SJSA1 (cell line): ENCODE measurements at regions not wholly inside any gene's neighbourhood (a gene's known extent, or its start where the extent isn't known, plus 50 kb on each side); places are given as distances from the start of the nearest gene placed in this dataset.
"Not testable (repeated sequence)": the region's sequence is repeated elsewhere in the genome, so short reads cannot be mapped to it uniquely, and the experiment has no call there.

ENCODE experiments used
- DNase-seq, 2 experiments: peaks; one replicate each; pipeline ENCODE4 v3.0.0-alpha.2; 2015 to 2020; ENCODE audit warnings: low spot score in 2 of 2, low read depth in 1 of 2
- H3K27ac ChIP-seq: fragments of 250-450 bp; sonication (Bioruptor Pico); 2 replicates; pipeline ENCODE4 v1.5.1; 2020; ENCODE audit warnings: mild to moderate bottlenecking, moderate library complexity
- H3K27me3 ChIP-seq: fragments of 250-450 bp; sonication (Bioruptor Pico); replicated peaks from 2 replicates; pipeline ENCODE4 v1.5.1; 2020; ENCODE audit warnings: mild to moderate bottlenecking, moderate library complexity
- H3K36me3 ChIP-seq: fragments of 250-450 bp; sonication (Bioruptor Pico); 2 replicates; pipeline ENCODE4 v1.5.1; 2020; ENCODE audit warnings: mild to moderate bottlenecking
- H3K4me1 ChIP-seq: fragments of 250-450 bp; sonication (Bioruptor Pico); replicated peaks from 2 replicates; pipeline ENCODE4 v1.6.1; 2021; ENCODE audit warnings: mild to moderate bottlenecking
- H3K4me3 ChIP-seq: fragments of 250-450 bp; sonication (Bioruptor Pico); 2 replicates; pipeline ENCODE4 v1.5.1; 2020; ENCODE audit warnings: mild to moderate bottlenecking
- H3K9me3 ChIP-seq: fragments of 250-450 bp; sonication (Bioruptor Pico); replicated peaks from 2 replicates; pipeline ENCODE4 v1.5.1; 2020; ENCODE audit warnings: mild to moderate bottlenecking

GRCh38 chr22:47517062-47517461, 754.6 kb downstream of the TBC1D22A start:
- no peaks in the 10 kb centered on the region for H3K27me3 ChIP-seq
- H3K27ac ChIP-seq, result no peak overlapping the region
- DNase-seq, result no peak
- H3K9me3 ChIP-seq, result no peaks in the 10 kb centered on the region
- H3K36me3 ChIP-seq, result no peaks in the 10 kb centered on the region
- H3K4me1 ChIP-seq, result no peaks in the 10 kb centered on the region
- H3K4me3 ChIP-seq, result no peak overlapping the region

- Histone ChIP-seq H3K27ac (no peak overlapping the region), H3K27me3 (no peaks in the 10 kb centered on the region), H3K4me3 (no peak overlapping the region), H3K36me3 (no peaks in the 10 kb centered on the region), H3K9me3 (no peaks in the 10 kb centered on the region), H3K4me1 (no peaks in the 10 kb centered on the region)
- no peak for DNase-seq
These were observed 753.1 kb downstream of the TBC1D22A start for GRCh38 chr22:47515384-47516125.

- Histone ChIP-seq H3K4me1 (no peaks in the 10 kb centered on the region), H3K9me3 (no peaks in the 10 kb centered on the region), H3K4me3 (no peak overlapping the region), H3K36me3 (no peaks in the 10 kb centered on the region), H3K27ac (no peak overlapping the region), H3K27me3 (no peaks in the 10 kb centered on the region)
- no peak for DNase-seq
These were observed 750.2 kb downstream of the TBC1D22A start for GRCh38 chr22:47512617-47513016.

GRCh38 chr22:47504962-47505361, 742.5 kb downstream of the TBC1D22A start:
- Histone ChIP-seq H3K27ac (no peak overlapping the region), H3K36me3 (no peaks in the 10 kb centered on the region), H3K27me3 (no peaks in the 10 kb centered on the region; the same call in 1 of the 2 replicates), H3K4me1 (no peaks in the 10 kb centered on the region), H3K9me3 (no peaks in the 10 kb centered on the region), H3K4me3 (no peak overlapping the region)
- no peak for DNase-seq

GRCh38 chr22:47498969-47499495, 736.6 kb downstream of the TBC1D22A start:
- H3K27ac ChIP-seq, result no peak overlapping the region
- H3K27me3 ChIP-seq, result no peaks in the 10 kb centered on the region
- H3K36me3 ChIP-seq, result no peaks in the 10 kb centered on the region
- H3K4me3 ChIP-seq, result no peak overlapping the region
- no peak for DNase-seq
- H3K4me1 ChIP-seq, result no peaks in the 10 kb centered on the region
- H3K9me3 ChIP-seq, result 0 out of 2 replicates have a peak, but pooled peaks cover 4% of the 10 kb centered on the region

GRCh38 chr22:47497666-47498065, 735.2 kb downstream of the TBC1D22A start:
- no peak for DNase-seq
- 0 out of 2 replicates have a peak, but pooled peaks cover 4% of the 10 kb centered on the region for H3K9me3 ChIP-seq
- no peak overlapping the region for H3K27ac ChIP-seq
- no peaks in the 10 kb centered on the region for H3K27me3 ChIP-seq
- H3K4me3 ChIP-seq, result no peak overlapping the region
- H3K4me1 ChIP-seq, result no peaks in the 10 kb centered on the region
- H3K36me3 ChIP-seq, result no peaks in the 10 kb centered on the region

GRCh38 chr22:47495110-47495509, 732.7 kb downstream of the TBC1D22A start:
- Histone ChIP-seq H3K4me1 (no peaks in the 10 kb centered on the region), H3K27me3 (no peaks in the 10 kb centered on the region), H3K9me3 (0 out of 2 replicates have a peak, but pooled peaks cover 4% of the 10 kb centered on the region), H3K36me3 (no peaks in the 10 kb centered on the region), H3K27ac (no peak overlapping the region), H3K4me3 (no peak overlapping the region)
- no peak for DNase-seq

- H3K36me3 ChIP-seq, H3K27me3 ChIP-seq, H3K9me3 ChIP-seq, H3K27ac ChIP-seq, DNase-seq, H3K4me3 ChIP-seq, H3K4me1 ChIP-seq: not testable (repeated sequence)
These were observed 725.7 kb downstream of the TBC1D22A start for GRCh38 chr22:47488131-47488530.

GRCh38 chr22:47486569-47487312, 724.3 kb downstream of the TBC1D22A start:
- H3K4me3 ChIP-seq, result no peak overlapping the region
- no peak for DNase-seq
- no peaks in the 10 kb centered on the region for H3K27me3 ChIP-seq
- H3K36me3 ChIP-seq, result no peaks in the 10 kb centered on the region
- no peaks in the 10 kb centered on the region for H3K9me3 ChIP-seq
- no peak overlapping the region for H3K27ac ChIP-seq
- H3K4me1 ChIP-seq, result no peaks in the 10 kb centered on the region

GRCh38 chr22:47484960-47485569, 722.6 kb downstream of the TBC1D22A start:
- Histone ChIP-seq H3K36me3 (no peaks in the 10 kb centered on the region), H3K27me3 (no peaks in the 10 kb centered on the region), H3K4me1 (no peaks in the 10 kb centered on the region), H3K27ac (no peak overlapping the region), H3K9me3 (no peaks in the 10 kb centered on the region), H3K4me3 (no peak overlapping the region)
- DNase-seq, result no peak

GRCh38 chr22:47476231-47476630, 713.8 kb downstream of the TBC1D22A start:
- DNase-seq, result peak in 1 of 2 experiments; percentile 7
- H3K27ac ChIP-seq, result no peak overlapping the region
- H3K4me1 ChIP-seq, result peaks cover 5% of the 10 kb centered on the region
- 0 out of 2 replicates have a peak, but pooled peaks cover 4% of the 10 kb centered on the region for H3K27me3 ChIP-seq
- no peaks in the 10 kb centered on the region for H3K9me3 ChIP-seq
- no peak overlapping the region for H3K4me3 ChIP-seq
- H3K36me3 ChIP-seq, result no peaks in the 10 kb centered on the region

GRCh38 chr22:47474895-47475294, 712.4 kb downstream of the TBC1D22A start:
- Histone ChIP-seq H3K9me3 (no peaks in the 10 kb centered on the region), H3K4me3 (no peak overlapping the region), H3K27me3 (0 out of 2 replicates have a peak, but pooled peaks cover 4% of the 10 kb centered on the region), H3K36me3 (no peaks in the 10 kb centered on the region), H3K4me1 (peaks cover 5% of the 10 kb centered on the region), H3K27ac (no peak overlapping the region)
- no peak for DNase-seq

GRCh38 chr22:47474464-47474863, 712.0 kb downstream of the TBC1D22A start:
- Histone ChIP-seq H3K4me1 (peaks cover 5% of the 10 kb centered on the region), H3K9me3 (no peaks in the 10 kb centered on the region), H3K4me3 (no peak overlapping the region), H3K27me3 (0 out of 2 replicates have a peak, but pooled peaks cover 4% of the 10 kb centered on the region), H3K27ac (no peak overlapping the region), H3K36me3 (no peaks in the 10 kb centered on the region)
- no peak for DNase-seq

- no peaks in the 10 kb centered on the region for H3K36me3 ChIP-seq
- 0 out of 2 replicates have a peak, but pooled peaks cover 4% of the 10 kb centered on the region for H3K27me3 ChIP-seq
- H3K4me1 ChIP-seq, result peaks cover 5% of the 10 kb centered on the region
- H3K4me3 ChIP-seq, result no peak overlapping the region
- no peaks in the 10 kb centered on the region for H3K9me3 ChIP-seq
- no peak overlapping the region for H3K27ac ChIP-seq
- DNase-seq, result no peak
These were observed 710.2 kb downstream of the TBC1D22A start for GRCh38 chr22:47472636-47473035.
